DMS79 treated with DMSO at 0.1 percent for 48 hours (cell line): ENCODE measurements at regions not wholly inside any gene's neighbourhood (a gene's known extent, or its start where the extent isn't known, plus 50 kb on each side); places are given as distances from the start of the nearest gene placed in this dataset.
A peak's percentile ranks its signal among the peaks of the same experiment; 100 is the strongest.

Experiments
- DNase-seq: peaks from one replicate; lab custom pipeline; 2025; lab: John Stamatoyannopoulos, UW

- DNase-seq, result no peak
Observed at GRCh38 chr15:98455904-98456303, 192.4 kb upstream of the IGF1R start.

- no peak for DNase-seq
Observed at GRCh38 chr15:98476559-98476958, 171.8 kb upstream of the IGF1R start.

GRCh38 chr15:98480844-98481243 lies 167.5 kb upstream of the IGF1R start:
- DNase-seq, result no peak

- DNase-seq, result no peak
Observed at GRCh38 chr15:98483575-98484130, 164.7 kb upstream of the IGF1R start.

GRCh38 chr15:98484914-98485313 lies 163.4 kb upstream of the IGF1R start:
- DNase-seq, result no peak

- no peak for DNase-seq
Observed at GRCh38 chr15:98485451-98485850, 162.9 kb upstream of the IGF1R start.

- no peak for DNase-seq
Observed at GRCh38 chr15:98493966-98494511, 154.3 kb upstream of the IGF1R start.

- DNase-seq, result no peak
Observed at GRCh38 chr15:98501192-98501591, 147.1 kb upstream of the IGF1R start.

- no peak for DNase-seq
Observed at GRCh38 chr15:98501632-98502031, 146.7 kb upstream of the IGF1R start.

- no peak for DNase-seq
Observed at GRCh38 chr15:98503970-98504369, 144.4 kb upstream of the IGF1R start.

- DNase-seq, result no peak
Observed at GRCh38 chr15:98504998-98505397, 143.3 kb upstream of the IGF1R start.

- DNase-seq, result no peak
Observed at GRCh38 chr15:98505611-98506031, 142.7 kb upstream of the IGF1R start.

- no peak for DNase-seq
Observed at GRCh38 chr15:98506172-98506571, 142.2 kb upstream of the IGF1R start.

GRCh38 chr15:98506711-98507110 lies 141.6 kb upstream of the IGF1R start:
- no peak for DNase-seq

- DNase-seq, result no peak
Observed at GRCh38 chr15:98513428-98513986, 134.8 kb upstream of the IGF1R start.

GRCh38 chr15:98514034-98514622 lies 134.2 kb upstream of the IGF1R start:
- no peak for DNase-seq

GRCh38 chr15:98518823-98519561 lies 129.3 kb upstream of the IGF1R start:
- peak; percentile 3 for DNase-seq

GRCh38 chr15:98519767-98520550 lies 128.4 kb upstream of the IGF1R start:
- DNase-seq, result no peak

GRCh38 chr15:98522127-98522526 lies 126.2 kb upstream of the IGF1R start:
- DNase-seq, result no peak

- DNase-seq, result no peak
Observed at GRCh38 chr15:98523912-98524662, 124.3 kb upstream of the IGF1R start.
